ENCODE measurements at regions not wholly inside any gene's neighbourhood (a gene's known extent, or its start where the extent isn't known, plus 50 kb on each side); places are given as distances from the start of the nearest gene placed in this dataset.

GRCh38 chr6:103000688-103001087, 1607.2 kb downstream of the GRIK2 start:
- ChIA-PET CTCF (interaction anchor here (0.7 kb wide), 1 partner anchor 10 kb away, joined by 3 read pairs; no protein-coding TSS in a partner anchor), SMC1A (ENCODE audit: uncharacterized antibody, unreplicated experiment) (no interaction called here), RAD21 (ENCODE audit: unreplicated experiment) (no interaction called here), POLR2A (no interaction called here)
- TF ChIP-seq HDAC6 (IDR thresholded peaks at IDR 0.05; ENCODE audit: unreplicated experiment) (no peak), USF2 (IDR thresholded peaks at IDR 0.05; ENCODE audit: borderline replicate concordance, low read depth, low read length) (no peak), IKZF2 (IDR thresholded peaks at IDR 0.05) (no peak), RCOR1 (conservative IDR thresholded peaks at IDR 0.05; ENCODE audit: low read depth, low read length) (no peak), ATF2 (IDR thresholded peaks at IDR 0.05; ENCODE audit: low read length) (no peak), FOXK2 (IDR thresholded peaks at IDR 0.05) (no peak), WRNIP1 (IDR thresholded peaks at IDR 0.05; ENCODE audit: borderline replicate concordance, low read depth, low read length) (no peak), E2F8 (IDR thresholded peaks at IDR 0.05; ENCODE audit: low read depth, partially characterized antibody) (no peak)
- no peaks in the 10 kb centered on the region for H3K4me1 ChIP-seq (ENCODE audit: control insufficient read depth, insufficient read depth, low read length)
- no peaks in the 10 kb centered on the region for H3K36me3 ChIP-seq (ENCODE audit: control insufficient read depth in 2 of 2, insufficient read depth in 2 of 2, low read length in 1 of 2)
- no peak overlapping the region for H3K27ac ChIP-seq (ENCODE audit: control insufficient read depth, insufficient read depth)
- no peaks in the 10 kb centered on the region for H3K27me3 ChIP-seq (replicated peaks in 1 of 2; ENCODE audit: control insufficient read depth in 2 of 2, insufficient read depth in 2 of 2, low read length in 1 of 2)
- no peaks in the 10 kb centered on the region for H3K9me3 ChIP-seq (replicated peaks; ENCODE audit: control insufficient read depth, insufficient read depth, low read length)
- BruUV-seq (replicated peaks), result no TSS peak
- H3K4me3 ChIP-seq, result no peak overlapping the region
- no peak overlapping the region for H2AFZ ChIP-seq (ENCODE audit: control insufficient read depth, low read depth, low read length)
- ATAC-seq (no peak), FAIRE-seq (no peak), DNase-seq (ENCODE audit: low read depth, low spot score) (no peak)
- no peaks in the 10 kb centered on the region for H4K20me1 ChIP-seq (ENCODE audit: control insufficient read depth, insufficient read depth)
- no peaks in the 10 kb centered on the region for H3K79me2 ChIP-seq (ENCODE audit: control insufficient read depth, insufficient read depth, low read length)
- WGBS (ENCODE audit: insufficient coverage, insufficient replicate concordance, low lambda C conversion rate, missing lambda C conversion rate), result 30% methylated on average over 8 of the region's 8 CpGs
- no peak overlapping the region for H3K9ac ChIP-seq (ENCODE audit: control insufficient read depth, insufficient read depth, low read length)
- H3K4me2 ChIP-seq (ENCODE audit: control insufficient read depth, insufficient read depth), result no peak overlapping the region
- in situ Hi-C loops (cut with MboI) (no loop called here), intact Hi-C loops (cut with micrococcal nuclease; ENCODE audit: unreplicated experiment) (no loop called here)
